HG03064 (cell line): ENCODE measurements at regions not wholly inside any gene's neighbourhood (a gene's known extent, or its start where the extent isn't known, plus 50 kb on each side); places are given as distances from the start of the nearest gene placed in this dataset.
"Not testable (repeated sequence)": the region's sequence is repeated elsewhere in the genome, so short reads cannot be mapped to it uniquely, and the experiment has no call there.

Experiments
- ATAC-seq: cut with Tn5 transposase; IDR thresholded peaks from one replicate; pipeline ENCODE4 v1.9.1; 2021; ENCODE audit warnings: low read depth; ENCODE audit not compliant: unreplicated experiment

DNA sequence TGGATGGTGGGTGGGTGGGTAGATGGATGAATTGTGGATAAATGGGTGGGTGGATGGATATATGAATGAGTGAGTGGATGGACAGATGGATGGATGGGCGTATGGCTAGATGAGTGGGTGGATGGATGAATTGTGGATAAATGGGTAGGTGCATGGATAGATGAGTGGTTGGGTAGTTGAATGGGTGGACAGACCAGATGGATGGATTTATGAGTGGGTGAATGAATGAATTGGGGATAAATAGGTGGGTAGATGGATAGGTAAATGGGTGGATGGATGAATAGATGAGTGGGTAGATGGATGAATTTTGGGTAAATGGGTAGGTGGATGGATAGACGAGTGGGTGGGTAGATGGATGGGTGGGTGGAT lies 108.7 kb downstream of the NPIPB11 start:
- ATAC-seq = not testable (repeated sequence)

DNA sequence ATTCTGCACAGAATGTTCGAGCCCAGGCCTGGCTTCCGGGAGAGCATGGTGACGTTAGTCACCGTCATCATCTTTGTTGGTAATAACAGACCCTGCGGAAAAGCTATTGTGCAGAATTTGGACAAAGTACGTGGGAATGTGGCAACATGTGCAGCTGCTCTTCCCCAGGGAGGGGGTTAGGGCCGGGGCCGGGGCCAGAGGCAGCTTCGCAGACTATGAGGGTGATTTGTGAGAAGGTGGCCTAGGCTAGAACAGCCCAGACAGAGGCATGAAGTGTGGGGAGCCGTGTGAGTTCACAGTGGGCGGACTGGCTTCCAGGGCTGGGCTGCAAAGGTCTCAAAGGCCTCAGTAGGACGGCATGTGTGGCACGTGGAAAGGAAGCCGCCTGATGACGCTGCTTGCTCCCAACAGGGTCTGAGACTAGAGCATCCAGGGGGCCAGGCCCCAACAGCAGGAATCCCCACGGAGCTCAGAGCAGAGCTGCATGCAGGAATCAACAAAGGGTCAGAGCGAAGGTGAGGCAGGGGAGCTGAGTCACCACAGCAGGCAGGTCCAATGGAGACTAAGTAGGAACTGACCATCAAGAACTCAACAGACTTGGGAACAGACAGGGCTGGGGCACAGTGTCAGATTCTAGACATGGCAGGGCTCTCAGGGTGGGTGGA lies 109.2 kb downstream of the NPIPB11 start:
- not testable (repeated sequence) for ATAC-seq

DNA sequence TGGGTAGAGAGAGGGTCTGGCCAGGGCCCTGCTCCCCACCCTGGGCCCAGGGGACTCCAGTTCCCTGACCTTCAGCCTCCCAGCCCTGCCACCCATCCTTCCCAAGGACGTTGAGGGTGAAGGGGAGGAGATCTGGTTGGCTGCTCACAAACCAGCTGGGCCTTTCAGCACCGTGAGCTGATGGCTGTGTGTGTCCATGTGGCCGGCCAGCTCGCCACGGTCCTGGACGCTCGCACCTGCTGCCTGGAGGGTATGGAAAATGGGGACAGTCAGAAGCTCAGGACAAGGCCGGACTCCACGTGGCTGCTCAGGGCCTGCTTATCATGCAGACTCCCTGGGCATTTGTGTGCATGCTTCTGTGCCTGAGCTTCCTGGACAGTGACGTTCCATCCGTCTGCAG lies 110.3 kb downstream of the NPIPB11 start:
- not testable (repeated sequence) for ATAC-seq

DNA sequence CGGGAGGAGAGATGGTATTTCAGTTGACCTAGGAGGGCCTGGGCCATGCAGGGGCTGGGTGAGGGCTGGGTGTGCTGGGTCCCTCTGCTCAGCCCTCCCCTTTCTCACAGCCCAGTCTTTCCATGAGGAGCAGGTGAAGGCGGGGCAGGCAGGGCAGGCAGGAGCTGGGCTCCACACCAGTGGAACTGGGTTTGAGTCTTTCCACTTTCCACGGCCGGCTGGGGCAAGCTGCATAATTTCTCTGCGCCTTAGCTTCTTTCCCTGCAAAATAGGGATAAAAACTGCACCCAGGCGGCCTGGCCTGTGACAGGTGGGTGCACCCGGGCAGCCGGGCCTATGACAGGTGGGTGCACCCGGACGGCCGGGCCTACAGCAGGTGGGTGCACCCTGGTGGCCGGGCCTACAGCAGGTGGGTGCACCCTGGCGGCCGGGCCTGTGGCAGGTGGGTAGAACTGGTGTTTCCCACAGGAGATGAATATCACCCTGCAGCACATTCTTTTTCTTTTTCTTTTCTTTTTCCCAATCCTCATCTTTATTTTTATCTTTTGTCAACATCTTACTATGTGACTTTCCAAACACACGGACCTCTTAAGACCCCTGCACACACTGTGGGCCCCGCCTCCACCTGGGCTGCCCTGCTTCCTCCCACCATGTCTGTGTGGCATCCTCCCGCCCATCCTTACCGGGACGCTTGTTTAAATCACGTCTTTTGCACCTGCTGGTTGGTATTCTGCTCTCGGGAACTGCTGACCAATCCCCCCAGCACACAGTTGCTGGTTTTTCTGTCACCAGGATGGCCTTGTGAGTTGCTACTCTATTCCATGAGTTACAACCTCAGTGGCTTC lies 111.3 kb downstream of the NPIPB11 start:
- ATAC-seq = not testable (repeated sequence)

DNA sequence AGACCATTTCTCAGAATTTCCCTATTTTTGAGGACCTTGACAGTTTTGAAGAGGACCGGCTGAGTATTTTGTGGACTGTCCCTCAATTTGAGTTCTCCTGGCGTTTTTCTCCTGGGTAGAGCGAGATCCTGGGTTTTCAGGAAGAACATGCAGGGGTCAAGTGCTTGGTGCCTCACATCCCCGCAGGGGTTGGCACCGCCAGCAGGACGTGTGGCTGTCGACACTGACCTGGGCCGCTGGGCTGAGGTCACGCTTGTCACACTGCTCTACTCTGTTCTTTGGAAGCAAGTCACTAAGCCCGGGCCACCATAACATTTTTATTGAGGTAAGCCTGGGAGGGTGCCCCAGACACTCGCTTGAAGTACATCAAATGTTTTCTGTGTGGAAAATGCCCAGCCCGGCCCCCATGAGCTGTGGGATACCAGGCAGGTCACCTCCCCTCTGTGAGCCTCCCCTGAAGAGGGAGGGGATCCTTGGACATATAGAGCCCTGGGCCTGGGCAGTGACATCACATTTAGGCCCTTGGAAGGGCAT lies 112.0 kb downstream of the NPIPB11 start:
- not testable (repeated sequence) for ATAC-seq

DNA sequence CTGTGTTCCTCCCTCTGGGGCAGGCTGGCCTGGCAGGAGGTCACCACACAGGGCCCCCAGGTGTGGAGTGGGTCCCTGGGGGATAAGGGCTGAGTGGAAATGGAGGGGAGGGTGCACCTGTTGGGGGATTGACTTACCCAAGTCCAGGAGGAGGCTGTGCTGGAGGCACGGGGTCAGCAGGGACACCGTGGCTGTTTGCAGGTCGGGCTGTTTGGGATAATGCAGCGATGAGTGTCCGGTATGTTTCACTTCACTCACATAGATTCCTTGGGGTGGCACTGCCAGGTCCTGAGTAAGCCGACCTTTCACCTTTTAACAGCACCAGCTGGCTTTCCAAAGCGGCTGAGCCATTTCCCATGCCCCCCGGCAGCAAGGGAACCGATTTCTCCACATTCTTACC lies 113.0 kb downstream of the NPIPB11 start:
- not testable (repeated sequence) for ATAC-seq

DNA sequence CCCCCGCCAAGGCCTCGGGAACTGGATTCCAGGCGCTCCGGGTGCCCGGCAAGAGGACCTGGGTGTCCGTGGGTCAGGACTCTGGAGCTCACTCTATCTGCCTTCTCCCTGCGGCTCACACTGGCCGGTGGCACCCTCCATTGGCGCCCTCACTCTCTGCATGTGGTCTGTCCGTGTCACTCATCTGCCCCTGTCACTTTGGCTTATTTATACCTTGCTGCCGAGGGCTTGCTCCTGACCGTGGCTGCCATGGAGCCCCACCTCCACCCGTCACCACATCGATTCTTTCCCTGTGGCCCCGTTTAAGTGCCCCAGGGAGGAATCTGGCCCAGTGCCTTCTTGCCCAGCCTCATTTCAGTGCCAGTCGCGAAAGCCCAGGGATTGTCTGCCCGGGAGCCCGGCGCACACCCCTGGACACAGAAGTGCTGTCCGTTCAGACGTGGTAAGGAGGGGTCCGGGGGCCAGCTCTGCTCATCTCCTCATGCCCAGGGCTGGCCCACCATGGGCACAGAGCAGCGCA lies 113.5 kb downstream of the NPIPB11 start:
- ATAC-seq = not testable (repeated sequence)

DNA sequence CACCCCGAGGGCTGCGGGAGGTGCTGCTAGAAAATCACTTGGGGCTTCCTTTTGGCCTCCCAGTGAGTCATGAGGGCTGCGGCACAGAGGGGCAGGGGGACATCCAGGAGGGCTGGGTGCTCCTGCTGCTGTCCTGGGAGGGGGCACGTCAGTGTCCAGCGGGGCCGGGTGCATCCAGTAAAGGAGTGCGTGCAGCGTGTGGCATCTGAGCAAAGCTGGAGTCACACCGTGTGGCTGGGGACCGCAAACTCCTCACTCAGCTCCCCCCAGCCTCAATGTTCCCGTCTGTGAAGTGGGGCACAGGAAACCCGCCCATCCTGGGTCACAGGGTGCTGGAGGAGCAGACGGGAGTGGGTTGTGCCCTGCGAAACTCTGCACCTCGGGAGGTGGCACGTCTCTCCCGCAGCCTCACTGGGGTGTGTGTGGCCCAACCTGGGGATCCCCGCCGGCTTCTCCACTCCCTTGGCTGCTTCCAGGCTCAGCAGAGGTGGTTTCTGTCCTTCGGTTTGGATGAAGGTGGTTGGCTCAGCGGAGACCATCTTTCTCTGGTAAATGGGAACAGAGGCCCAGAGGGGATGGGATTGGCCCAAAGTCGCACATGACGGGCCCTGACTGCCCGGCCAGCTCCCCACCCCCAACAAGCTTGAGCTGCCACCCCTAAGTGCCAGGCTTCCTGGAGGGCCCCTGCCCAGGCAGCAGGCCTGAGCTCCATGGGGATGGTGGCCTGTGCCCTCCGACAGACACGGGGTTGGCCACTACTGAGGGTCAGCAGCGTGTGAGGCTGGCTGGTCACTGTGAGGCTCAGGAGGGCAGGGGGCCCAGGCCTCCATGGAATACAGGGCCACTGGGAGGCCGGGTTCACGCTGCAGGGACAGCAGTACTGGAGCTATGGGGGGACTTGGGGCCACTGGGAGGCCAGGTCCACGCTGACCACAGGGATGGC lies 114.9 kb downstream of the NPIPB11 start:
- ATAC-seq = not testable (repeated sequence)

DNA sequence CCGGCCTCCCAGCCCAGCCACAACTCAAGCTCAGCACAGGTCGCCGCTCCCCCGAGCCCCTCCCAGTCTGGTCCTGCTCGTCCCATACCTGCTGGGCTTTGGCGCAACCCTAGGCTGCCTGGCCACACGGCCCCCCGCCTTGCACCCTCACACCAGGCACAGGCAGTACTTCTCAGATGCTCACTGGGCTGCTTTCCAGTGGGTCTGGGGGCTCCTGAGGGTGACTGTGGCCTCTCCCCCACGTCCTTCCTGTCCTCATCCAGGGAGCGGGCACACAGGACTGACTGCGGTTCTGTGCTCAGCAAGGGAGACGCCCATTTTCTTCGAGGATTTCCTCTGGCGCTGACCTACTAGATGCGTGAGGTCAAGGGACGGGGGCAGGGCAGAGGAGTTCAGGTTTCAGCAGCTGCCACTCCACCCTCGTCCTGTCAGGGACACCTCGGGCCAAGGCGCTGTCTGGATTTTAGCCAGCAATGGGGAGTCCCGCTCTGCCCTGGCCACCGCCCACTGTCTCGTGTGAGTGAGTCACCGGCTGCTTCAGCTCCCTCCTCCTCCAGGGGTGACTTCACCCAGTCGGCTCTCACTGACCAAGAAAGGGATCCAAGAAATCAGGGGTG lies 115.8 kb downstream of the NPIPB11 start:
- ATAC-seq = peak; percentile 76

DNA sequence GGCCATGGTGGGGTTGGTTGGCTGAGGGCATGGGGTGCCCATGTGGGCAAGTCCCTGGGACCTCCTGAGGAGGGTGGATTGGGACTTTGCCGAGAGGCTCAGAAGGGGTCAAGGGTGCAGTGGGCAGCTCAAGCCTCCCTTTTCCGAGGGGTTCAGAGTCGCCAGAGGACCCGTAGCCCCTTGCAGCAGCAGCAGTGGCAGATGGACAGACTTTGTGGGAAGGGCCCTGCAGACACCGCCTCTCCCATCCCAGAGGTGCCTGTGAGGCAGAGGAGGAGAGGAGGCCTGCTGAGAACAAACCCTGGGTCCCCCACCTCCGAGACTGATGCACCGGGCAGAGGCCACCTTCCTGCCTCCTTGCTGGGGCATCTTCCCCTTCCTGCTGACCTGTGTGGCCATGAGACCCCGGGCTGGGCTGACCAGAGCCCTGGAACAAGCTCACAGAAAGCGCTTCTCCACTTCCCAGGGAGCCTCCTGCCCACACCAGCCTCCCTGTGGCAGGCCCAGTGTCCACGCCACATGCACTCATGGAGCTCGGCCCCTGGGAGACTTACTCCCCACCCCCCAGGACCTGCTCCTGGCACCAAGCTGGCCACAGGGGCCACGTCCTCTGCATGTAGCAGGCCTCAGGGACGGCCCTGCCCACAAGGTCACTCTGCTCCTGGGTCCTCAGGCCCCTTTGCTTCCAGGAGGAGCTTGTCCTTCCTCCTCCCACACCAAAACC lies 116.8 kb downstream of the NPIPB11 start:
- ATAC-seq = not testable (repeated sequence)

DNA sequence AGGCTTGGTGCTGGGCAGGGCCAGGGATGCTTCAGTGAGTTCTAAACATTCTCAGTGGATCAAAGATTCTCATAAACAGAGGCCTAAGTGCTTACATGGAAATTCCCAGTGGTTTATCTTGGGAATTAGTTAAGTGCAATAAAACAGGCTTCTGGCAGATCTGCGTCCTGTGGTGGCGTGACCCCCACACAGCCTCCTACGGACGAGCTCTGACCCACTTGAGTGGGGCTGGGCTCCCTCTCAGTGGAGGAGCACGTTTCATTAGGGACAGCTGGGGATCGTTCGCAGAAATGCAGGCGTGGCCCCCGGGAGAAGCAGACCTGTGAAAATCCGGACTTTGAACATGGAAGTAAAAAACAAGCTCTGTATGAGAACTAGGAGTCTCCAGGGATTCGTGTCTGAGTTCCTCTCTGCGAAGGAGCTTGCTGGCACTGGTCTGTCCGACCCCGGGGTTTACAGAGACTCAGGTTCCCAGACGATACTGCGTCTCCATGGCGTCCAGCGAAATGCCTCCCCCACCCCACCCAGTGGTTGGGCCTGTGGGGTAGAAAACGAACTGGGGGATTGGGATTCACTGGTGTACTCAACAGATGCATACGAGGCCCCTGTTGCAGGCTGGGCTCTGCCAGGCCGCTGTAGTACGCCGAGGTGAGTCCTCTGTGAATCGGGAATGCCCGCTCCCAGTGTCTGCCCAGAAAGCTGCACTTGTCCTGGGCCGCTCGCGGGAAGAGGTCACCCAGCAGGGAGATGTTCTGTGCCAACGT lies 117.6 kb downstream of the NPIPB11 start:
- not testable (repeated sequence) for ATAC-seq

DNA sequence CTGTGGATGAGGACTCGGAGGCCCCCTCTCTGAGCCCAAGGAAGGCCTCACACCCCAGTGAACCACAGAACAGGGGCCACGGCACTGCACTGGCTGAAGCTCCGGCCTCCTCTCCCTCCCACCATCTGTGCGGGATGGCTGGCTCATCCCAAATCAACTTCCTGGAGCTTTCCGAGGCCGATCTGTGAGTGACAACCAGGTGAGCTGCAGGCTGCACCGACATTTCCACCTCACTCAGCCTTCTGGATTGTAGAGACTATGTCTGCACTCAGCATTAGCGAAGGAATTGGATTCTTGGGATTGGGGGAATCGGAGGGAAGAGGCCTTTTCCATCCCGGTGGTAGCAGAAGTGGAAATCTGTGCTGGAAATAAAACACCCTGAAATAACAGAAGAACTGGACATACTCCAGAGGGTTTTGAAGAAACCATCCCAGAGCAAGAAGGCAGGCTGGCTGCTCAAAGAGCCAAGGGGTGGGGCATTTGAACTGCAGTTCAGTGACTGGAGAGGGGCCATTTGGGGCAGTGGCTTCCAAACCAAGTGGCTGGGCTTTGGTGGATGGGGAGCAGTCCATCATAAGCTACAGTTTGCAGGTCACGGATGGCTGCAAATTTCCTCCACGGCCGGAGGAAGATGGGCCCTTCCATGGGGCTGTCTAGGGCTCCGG lies 118.5 kb downstream of the NPIPB11 start:
- ATAC-seq = not testable (repeated sequence)

DNA sequence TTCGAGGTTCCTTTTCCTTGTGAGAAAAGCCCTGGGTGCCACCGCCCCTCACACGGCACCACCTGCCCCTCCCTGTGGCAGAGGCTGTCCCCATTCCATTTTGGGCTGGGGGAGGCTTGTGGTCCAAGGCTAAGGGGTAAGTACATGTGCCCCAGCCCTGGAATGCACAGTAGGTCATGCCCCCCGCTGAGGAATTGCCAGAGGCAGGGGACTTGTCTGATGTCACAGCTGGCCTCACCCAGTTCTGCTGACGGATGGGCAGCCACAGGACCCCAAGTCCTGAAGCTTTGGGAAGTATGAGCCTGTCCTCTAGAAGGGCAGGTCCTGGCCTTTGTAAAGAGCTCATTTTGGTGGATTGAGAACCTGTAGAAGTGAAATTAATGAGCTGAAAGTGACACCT lies 119.3 kb downstream of the NPIPB11 start:
- ATAC-seq = not testable (repeated sequence)

DNA sequence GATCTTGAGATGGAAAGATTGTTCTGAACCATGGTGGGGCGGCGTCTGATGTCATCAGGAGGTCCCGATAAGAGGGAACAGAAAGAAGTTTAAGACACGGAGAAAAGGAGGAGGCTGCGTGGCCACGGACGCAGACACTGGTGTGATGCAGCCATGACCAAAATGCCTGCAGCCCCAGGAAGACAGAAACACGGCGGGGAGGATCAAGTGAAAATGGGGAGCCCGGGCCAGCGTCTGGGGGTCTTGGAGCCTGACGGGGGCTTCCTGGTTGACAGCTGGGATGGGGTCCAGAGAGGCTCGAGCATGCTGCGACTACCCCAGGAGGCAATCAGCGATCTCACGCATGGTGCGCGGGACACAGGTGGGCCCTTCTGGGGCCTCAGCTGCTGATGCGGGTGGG lies 119.7 kb downstream of the NPIPB11 start:
- not testable (repeated sequence) for ATAC-seq

DNA sequence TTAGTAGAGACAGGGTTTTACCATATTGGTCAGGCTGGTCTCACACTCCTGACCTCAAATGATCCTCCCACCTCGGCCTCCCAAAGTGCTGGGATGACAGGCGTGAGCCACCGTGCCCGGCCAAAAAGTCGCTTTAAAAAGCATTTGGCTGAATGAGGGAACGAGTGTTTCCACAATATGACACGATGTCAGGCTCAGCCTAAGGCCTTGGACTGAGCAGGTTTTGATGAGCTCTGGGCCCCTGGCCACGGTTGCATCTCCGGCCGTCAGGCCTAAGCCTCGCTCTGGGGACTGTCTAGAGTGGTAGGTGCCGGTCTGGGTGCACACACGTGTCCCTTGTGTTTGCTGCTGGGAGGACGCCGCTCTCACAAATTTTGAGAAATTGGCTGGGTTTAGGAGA lies 120.3 kb downstream of the NPIPB11 start:
- not testable (repeated sequence) for ATAC-seq

DNA sequence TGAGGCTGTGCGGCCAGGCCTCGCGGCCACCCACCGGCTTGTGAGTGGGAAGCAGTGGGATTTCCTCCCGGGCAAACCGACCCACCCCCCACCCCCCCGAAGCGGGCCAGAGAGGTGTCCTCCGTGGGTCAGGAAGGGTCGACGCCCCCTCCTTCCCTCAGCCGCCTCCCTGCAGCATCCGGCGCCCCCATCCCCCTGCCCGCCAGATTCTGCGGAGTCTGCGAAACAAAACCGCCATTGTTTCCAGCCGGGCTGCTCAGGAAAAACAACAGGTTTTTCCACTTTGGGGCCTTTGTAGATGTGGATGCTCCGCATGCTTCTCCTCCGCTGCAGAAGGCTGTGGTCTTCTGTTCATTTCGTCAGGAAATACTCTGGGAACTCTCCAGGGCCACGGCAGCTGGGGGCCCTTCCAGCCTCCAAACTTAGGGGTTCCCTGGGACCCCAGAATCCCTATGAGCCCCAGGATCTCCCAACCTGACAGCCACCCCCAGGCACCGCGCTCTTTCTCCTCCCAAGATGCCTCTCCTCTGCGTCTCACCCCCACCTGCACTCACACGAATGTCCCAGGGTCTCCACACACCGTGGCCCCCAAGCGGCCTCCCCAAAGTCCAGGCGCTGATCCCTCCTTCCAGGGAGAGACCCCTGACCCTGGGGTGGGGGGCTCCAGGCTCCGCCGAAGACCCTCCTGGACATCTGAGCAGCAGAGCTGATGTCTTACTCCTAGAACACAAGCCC lies 121.2 kb downstream of the NPIPB11 start:
- not testable (repeated sequence) for ATAC-seq

DNA sequence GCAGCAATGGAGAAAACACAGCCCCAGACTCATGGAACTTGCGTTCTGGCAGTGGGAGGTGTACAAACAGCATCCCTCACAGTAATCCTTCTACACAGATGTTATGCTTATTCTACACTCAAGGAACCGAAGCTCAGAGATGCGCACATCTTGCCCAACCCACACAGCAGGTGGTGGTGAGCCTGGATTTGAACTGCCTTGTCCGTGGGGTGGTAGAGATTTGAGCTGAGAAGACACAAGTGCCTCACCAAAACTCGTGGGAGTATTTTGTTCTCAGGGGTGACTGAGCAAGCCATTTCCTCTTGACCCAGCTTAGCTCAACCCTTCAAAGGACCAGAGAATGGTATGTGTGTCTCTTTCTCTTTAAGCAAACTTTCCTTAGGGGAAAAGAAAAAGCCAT lies 121.8 kb downstream of the NPIPB11 start:
- not testable (repeated sequence) for ATAC-seq
